OCI-LY3 (cell line): ENCODE measurements at regions not wholly inside any gene's neighbourhood (a gene's known extent, or its start where the extent isn't known, plus 50 kb on each side); places are given as distances from the start of the nearest gene placed in this dataset.
A peak's percentile ranks its signal among the peaks of the same experiment; 100 is the strongest.

Experiments
- H2AFZ ChIP-seq: fragments of 200-600, 300-600 bp; shearing (Covaris generic); 2 replicates; pipeline ENCODE4 v1.6.0; 2014; ENCODE audit warnings: antibody characterized with exemption, low read depth, low read length
- H3K27ac ChIP-seq: fragments of 200-600, 300-600 bp; sonication (generic); 2 replicates; pipeline ENCODE4 v1.5.1; 2014; ENCODE audit warnings: mild to moderate bottlenecking, low read length, moderate library complexity, mixed read lengths
- H3K27me3 ChIP-seq: fragments of 200-600, 300-600 bp; sonication (generic); 2 replicates; pipeline ENCODE4 v1.6.1; 2014; ENCODE audit warnings: low read depth, low read length, mixed read lengths
- H3K36me3 ChIP-seq: fragments of 200-600, 300-600 bp; sonication (generic); replicated peaks from 2 replicates; pipeline ENCODE3; 2014; ENCODE audit warnings: low read depth, low read length, mixed read lengths
- H3K4me1 ChIP-seq: fragments of 300-600, 200-600 bp; sonication (generic); 2 replicates; pipeline ENCODE4 v1.6.1; 2014; ENCODE audit warnings: low read length, mixed read lengths
- H3K4me2 ChIP-seq: fragments of 200-600, 300-600 bp; sonication (generic); 2 replicates; pipeline ENCODE4 v1.6.1; 2014; ENCODE audit warnings: low read length, mixed read lengths
- H3K4me3 ChIP-seq: fragments of 300-600, 200-600 bp; sonication (generic); 2 replicates; pipeline ENCODE4 v1.5.1; 2014; ENCODE audit warnings: antibody characterized with exemption, mild to moderate bottlenecking, low read length, moderate library complexity
- H3K79me2 ChIP-seq: fragments of 300-600, 200-600 bp; shearing (Covaris generic); 2 replicates; pipeline ENCODE4 v1.6.1; 2014; ENCODE audit warnings: mild to moderate bottlenecking, low read length, mixed read lengths
- H3K9ac ChIP-seq: fragments of 300-600, 200-600 bp; shearing (Covaris generic); 2 replicates; pipeline ENCODE4 v1.6.0; 2014; ENCODE audit warnings: mild to moderate bottlenecking, low read length, moderate library complexity
- H3K9me3 ChIP-seq: fragments of 200-600, 300-600 bp; shearing (Covaris generic); 2 replicates; pipeline ENCODE4 v1.6.1; 2014; ENCODE audit warnings: low read length, mixed read lengths; ENCODE audit not compliant: insufficient read depth
- H4K20me1 ChIP-seq: fragments of 200-600, 300-600 bp; sonication (generic); 2 replicates; pipeline ENCODE4 v1.6.1; 2016; ENCODE audit warnings: low read length, mixed read lengths; ENCODE audit not compliant: insufficient read depth
- EZH2phosphoT487 ChIP-seq: fragments of 200-600 bp; shearing (Covaris generic); IDR thresholded peaks from 2 replicates; pipeline ENCODE4 v1.6.1; 2018; ENCODE audit warnings: antibody characterized with exemption, mixed run types, low read depth
- TF ChIP-seq, protein P1 (sequence below): fragments of 200-600, 300-600 bp; sonication (generic); IDR thresholded peaks from 2 replicates; pipeline ENCODE4 v1.5.1; 2014; ENCODE audit warnings: antibody characterized with exemption, low read length, low read depth

GRCh38 chr5:90338712-90339372 lies 70.7 kb downstream of the CETN3 start:
- Histone ChIP-seq H2AFZ (no peak overlapping the region), H3K79me2 (no peaks in the 10 kb centered on the region), H3K9me3 (no peaks in the 10 kb centered on the region), H4K20me1 (no peaks in the 10 kb centered on the region), H3K4me3 (peak overlapping the region; percentile 54), H3K9ac (no peak overlapping the region), H3K4me1 (peaks cover 18% of the 10 kb centered on the region), H3K27ac (no peak overlapping the region), H3K27me3 (peaks cover 31% of the 10 kb centered on the region), H3K36me3 (no peaks in the 10 kb centered on the region), H3K4me2 (peak overlapping the region; percentile 69)
- TF ChIP-seq, protein P1, sequence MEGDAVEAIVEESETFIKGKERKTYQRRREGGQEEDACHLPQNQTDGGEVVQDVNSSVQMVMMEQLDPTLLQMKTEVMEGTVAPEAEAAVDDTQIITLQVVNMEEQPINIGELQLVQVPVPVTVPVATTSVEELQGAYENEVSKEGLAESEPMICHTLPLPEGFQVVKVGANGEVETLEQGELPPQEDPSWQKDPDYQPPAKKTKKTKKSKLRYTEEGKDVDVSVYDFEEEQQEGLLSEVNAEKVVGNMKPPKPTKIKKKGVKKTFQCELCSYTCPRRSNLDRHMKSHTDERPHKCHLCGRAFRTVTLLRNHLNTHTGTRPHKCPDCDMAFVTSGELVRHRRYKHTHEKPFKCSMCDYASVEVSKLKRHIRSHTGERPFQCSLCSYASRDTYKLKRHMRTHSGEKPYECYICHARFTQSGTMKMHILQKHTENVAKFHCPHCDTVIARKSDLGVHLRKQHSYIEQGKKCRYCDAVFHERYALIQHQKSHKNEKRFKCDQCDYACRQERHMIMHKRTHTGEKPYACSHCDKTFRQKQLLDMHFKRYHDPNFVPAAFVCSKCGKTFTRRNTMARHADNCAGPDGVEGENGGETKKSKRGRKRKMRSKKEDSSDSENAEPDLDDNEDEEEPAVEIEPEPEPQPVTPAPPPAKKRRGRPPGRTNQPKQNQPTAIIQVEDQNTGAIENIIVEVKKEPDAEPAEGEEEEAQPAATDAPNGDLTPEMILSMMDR = no peak
- no peak for TF ChIP-seq EZH2phosphoT487

DNA sequence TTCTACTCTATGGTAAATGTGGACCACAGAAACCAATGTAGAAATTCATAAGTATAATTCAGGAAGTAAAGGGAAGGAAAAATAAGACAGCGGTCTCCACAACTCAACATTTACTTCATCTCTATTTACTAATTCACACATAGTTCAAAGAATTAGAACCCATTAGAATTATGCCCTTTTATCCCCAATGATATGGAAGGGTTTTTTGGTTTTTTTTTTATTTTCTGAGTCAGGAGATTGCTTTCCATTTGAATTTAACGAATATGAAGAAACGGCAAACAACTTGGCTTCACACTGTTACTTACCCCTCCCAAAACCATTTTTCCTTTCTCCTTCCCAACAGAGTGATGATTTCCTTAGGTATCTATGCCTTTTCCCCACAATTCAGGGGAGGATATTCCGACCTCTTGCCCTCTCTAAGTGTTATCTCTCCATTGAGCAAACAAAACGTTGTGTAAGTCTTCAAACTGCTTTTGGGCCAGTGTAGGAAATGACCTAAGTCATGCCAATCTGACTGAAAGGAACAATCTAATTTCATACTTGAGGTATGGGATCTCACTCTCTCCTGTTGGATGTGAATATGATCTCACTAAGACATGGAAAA lies 72.0 kb downstream of the CETN3 start:
- Histone ChIP-seq H3K4me3 (no peak overlapping the region), H3K9me3 (no peaks in the 10 kb centered on the region), H3K79me2 (no peaks in the 10 kb centered on the region), H2AFZ (no peak overlapping the region), H3K27ac (no peak overlapping the region), H3K4me2 (no peak overlapping the region), H3K27me3 (peaks cover 31% of the 10 kb centered on the region), H3K9ac (no peak overlapping the region), H3K36me3 (no peaks in the 10 kb centered on the region), H4K20me1 (no peaks in the 10 kb centered on the region), H3K4me1 (peaks cover 8% of the 10 kb centered on the region)
- TF ChIP-seq, protein P1 = no peak
- TF ChIP-seq EZH2phosphoT487 = no peak

- H3K9me3 ChIP-seq = no peaks in the 10 kb centered on the region
- H3K9ac ChIP-seq = no peak overlapping the region
- H3K4me2 ChIP-seq = no peak overlapping the region
- peaks cover 31% of the 10 kb centered on the region for H3K27me3 ChIP-seq
- TF ChIP-seq, protein P1 = no peak
- no peak for TF ChIP-seq EZH2phosphoT487
- H3K36me3 ChIP-seq = no peaks in the 10 kb centered on the region
- no peaks in the 10 kb centered on the region for H3K79me2 ChIP-seq
- no peak overlapping the region for H3K4me3 ChIP-seq
- H3K27ac ChIP-seq = no peak overlapping the region
- H4K20me1 ChIP-seq = no peaks in the 10 kb centered on the region
- no peak overlapping the region for H2AFZ ChIP-seq
- H3K4me1 ChIP-seq = peaks cover 8% of the 10 kb centered on the region
Measured at GRCh38 chr5:90336752-90337151, 72.8 kb downstream of the CETN3 start.

- Histone ChIP-seq H3K9ac (no peak overlapping the region), H3K27ac (no peak overlapping the region), H4K20me1 (no peaks in the 10 kb centered on the region), H3K9me3 (no peaks in the 10 kb centered on the region), H2AFZ (no peak overlapping the region), H3K4me1 (peaks cover 8% of the 10 kb centered on the region), H3K4me3 (no peak overlapping the region), H3K27me3 (peaks cover 23% of the 10 kb centered on the region), H3K36me3 (no peaks in the 10 kb centered on the region), H3K79me2 (no peaks in the 10 kb centered on the region), H3K4me2 (no peak overlapping the region)
- TF ChIP-seq EZH2phosphoT487 = no peak
- TF ChIP-seq, protein P1 = no peak
Measured at GRCh38 chr5:90334741-90335140, 74.8 kb downstream of the CETN3 start.
